Ureter (tissue), 1 donor: ENCODE measurements at regions not wholly inside any gene's neighbourhood (a gene's known extent, or its start where the extent isn't known, plus 50 kb on each side); places are given as distances from the start of the nearest gene placed in this dataset.

Experiments
- DNase-seq: peaks from one replicate; pipeline ENCODE4 v3.0.0-alpha.2; 2020; ENCODE audit warnings: low spot score
- donor health status: DM: yes; HTN: yes; CAD: no.

DNA sequence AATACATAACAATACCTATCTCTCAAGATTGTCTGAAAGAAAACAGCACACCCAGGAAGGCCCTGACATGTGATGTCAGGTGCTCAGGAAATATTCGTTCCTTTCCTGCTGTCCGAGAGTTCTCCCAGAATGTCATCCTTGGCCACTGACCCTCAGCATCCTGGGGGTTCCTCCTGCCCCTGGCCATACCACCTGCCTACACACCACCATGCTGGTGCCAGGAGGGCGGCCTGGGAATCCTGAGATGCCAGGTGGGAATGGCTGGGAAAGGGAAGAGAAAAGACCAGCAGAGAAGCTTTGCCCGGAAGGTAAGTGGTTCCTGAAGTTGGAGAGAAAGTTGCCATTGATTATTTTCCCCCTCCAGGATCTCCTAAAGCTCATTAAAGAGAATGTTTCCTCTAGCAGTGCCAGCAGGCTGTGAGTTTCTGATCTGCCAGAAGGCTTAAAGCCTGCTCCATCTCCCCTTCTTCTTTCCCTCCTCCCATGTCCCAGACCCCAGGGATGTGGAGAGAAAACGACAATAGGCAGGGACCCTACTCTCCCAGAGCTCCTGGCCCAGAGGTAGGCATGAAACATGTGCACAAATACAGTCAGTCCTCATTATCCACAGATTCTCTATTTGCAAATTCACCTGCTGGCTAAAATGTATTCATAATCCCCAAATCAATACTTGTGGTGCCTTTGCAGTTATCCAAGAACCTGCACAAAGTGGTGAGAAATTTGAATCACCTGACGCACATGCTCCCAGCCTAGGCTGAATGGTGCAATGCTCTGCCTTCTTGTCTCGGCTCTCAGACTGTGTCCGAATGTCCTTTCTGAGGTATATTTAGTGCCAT, 147.1 kb upstream of the MYCN start:
- DNase-seq, result no peak

DNA sequence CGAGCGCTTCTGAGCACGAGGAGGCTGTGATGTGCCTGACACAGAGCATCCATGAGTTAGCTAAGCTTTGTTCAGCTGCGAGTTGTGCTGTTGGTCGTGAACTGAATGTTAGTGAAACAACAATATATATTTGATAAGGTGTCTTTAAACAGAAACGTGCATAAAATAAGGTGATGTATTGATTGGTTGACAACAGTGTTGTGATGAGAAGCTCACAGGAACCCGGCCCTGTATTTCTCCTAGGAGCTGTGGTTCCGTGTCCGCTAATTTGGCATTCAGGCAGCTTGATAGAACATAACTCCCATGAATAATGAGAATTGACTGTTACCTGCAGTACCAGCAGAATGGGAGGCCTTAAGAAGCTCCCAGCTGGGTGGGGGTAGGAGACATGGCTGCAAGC, 146.4 kb upstream of the MYCN start:
- DNase-seq, result no peak

DNA sequence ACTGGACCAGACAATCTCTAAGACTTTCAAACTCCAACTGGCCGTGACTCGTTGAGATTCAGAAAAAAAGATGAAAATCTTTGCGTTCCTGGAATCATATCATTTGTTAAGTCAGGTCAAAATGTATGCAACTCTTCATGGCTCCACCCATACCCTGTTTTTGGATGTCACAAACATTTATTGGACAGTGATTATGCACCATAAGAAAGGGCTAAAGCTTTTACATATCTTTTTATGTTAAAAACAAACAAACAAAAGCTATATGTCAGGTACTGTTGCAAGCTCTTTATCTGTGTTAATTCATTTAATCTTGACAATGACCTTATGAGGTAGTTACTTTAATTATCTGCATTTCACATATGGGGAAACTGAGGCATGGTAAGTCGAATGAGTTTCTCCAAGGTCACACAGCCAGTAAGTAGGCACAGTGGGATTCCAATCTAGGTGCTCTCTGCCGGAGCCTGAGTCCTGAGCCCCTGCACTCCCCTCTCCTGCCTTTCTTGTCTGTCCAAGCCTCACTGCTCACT, 145.7 kb upstream of the MYCN start:
- DNase-seq, result no peak

DNA sequence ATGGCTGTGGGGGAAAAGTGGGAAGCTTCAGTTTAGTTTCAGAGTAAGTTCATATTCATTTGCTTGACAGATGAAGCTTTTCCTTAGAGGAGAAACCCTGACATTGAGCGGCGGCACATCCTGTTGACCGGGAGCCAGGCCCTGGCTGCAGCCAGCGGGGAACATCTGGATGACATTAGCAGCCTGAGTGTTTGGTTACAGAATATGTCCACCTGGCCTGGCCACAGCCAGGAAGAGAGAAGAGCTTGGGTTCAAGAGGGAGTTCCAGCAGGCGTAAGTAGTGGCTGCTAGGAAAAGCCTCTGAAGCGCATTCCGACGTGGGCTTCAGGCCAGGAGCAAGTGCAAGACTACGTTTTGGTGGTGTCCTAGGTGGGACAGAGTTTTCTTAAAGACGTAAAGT, 144.9 kb upstream of the MYCN start:
- no peak for DNase-seq

DNA sequence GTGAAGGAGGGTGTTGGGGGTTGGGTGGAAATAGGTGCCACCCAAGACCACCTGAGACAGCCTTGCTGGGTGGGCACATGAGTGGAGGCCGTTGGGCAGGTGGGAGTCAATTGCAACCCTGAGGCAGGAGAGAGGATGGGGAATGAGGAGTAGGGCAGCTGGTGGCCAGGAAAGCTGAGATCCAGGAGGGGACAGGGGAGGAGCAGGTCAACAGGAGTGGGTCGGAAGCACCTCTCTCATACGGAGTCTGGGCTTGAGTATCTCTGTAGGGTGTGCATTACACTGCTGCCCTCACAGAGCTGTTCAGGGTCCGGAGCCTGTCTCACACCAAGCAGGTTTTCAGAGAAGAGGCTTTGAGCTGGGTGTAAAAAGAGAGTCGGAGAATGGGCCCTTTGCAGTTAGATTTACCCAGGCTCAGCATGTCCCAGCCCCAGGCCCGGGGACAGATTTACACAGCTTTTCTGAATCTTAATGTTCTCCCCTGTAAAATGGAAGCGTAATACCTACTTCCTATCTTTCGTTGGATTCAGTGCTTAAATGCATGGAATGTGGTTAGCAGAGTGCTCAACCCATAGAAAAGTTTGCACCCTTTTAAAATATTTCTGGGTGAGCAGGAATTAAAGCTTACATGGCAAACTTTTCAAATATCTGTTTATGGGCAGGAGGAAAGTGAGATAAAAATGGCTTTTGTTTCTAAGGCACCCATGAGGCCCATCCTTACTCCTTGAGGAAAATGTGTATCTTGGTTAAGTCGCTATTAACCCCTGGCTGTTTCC, 144.0 kb upstream of the MYCN start:
- no peak for DNase-seq

DNA sequence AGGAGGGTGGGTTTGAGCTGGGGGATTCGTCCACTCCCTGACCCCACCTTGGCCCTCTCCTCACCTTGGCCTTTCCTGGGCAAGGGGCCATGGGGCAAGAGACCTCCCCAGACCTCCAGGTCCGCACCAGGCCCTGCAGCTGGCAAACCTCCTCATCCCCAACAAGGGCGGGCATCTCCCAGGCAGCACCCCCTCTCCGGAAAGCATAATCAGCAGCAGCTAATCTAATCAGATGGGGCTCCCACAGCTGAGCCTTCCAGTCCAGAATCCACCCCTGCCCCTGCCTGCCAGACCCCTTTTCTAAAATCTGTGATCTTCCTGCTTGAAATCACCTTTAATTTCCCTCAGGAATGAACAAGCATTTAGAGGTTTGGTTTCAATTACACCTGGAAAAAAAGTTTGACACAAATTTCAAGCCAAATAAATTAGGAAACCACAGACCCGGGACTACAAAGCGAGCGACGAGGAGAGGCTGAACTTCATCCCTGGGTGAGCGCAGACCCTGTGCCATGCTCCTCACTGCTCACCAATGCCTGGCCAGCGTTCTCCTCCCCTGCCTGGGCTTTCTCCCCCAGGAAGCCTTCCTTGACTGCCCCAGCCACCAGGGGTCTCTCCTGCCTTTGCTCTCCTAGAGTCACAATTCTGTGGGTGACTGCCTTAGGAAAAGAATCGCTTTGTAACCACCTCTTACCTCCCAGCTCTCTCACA, 143.0 kb upstream of the MYCN start:
- no peak for DNase-seq

DNA sequence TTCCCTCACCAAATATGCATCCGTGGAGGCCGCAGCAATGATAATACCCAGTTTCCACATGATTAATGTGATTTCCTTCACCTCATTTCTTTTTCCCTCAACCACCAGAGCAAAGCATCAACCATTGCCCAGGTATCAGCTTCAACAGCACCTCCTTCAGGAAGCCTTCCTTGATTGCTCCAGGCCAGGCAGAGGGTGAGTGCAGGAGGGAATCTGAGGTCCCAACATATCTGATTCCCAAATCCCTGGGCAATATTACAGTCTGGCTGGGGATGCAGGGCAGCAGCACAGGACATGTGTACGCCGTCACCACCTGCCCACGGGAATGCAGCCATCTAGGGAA, 142.4 kb upstream of the MYCN start:
- DNase-seq, result no peak

DNA sequence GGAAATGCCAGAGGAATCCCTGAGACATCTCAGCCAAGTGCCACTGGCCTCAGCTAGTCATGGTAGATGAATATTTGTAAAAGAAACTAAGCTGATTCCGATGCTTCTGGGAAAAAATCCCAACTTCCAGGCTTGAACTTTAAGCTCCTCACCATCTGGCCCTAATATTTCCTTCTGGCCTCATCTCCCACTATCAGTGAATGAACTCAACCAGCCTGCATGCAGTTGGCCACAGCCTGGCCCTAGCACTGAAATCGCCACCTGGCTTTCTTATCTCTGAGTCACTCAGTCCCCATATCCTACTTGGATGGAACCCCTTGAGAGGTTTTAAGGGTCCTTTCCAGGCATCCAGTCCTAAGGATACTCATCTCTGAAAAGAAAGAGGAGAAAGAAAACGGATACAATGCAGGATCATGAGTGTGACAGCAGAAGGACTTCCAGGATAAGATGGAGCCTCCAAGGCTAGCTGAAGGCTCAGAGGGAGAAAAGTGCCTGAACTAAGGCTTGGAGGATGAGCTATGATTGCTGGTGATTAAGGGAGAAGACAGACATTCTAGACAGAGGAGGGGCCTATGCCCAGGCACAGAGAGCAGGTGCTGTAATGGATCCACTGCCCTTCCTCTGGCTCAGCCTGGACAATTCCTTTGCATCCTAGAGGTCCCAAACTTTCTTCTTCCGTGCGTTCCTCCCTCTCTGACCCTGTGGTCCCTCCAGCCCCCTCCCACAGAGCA, 141.5 kb upstream of the MYCN start:
- DNase-seq, result no peak

DNA sequence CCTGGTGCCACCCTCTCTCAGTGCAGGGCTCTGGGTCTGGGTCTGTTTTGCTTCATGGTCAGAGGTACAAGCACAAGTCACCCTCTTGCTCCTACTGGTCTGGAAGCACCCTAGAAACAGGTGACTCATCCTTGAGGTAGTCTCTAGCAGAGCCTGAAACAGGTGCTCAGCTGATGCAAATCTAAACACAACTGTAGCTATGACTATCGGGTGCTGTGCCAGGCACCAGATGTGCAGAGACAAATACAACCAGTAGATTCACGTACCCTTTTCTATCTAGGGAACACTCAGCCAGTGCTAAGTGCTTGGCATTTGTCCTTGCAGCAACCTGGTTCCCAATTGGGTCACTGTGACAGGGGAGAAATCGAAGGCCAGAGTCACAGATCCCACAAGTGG, 140.9 kb upstream of the MYCN start:
- no peak for DNase-seq

DNA sequence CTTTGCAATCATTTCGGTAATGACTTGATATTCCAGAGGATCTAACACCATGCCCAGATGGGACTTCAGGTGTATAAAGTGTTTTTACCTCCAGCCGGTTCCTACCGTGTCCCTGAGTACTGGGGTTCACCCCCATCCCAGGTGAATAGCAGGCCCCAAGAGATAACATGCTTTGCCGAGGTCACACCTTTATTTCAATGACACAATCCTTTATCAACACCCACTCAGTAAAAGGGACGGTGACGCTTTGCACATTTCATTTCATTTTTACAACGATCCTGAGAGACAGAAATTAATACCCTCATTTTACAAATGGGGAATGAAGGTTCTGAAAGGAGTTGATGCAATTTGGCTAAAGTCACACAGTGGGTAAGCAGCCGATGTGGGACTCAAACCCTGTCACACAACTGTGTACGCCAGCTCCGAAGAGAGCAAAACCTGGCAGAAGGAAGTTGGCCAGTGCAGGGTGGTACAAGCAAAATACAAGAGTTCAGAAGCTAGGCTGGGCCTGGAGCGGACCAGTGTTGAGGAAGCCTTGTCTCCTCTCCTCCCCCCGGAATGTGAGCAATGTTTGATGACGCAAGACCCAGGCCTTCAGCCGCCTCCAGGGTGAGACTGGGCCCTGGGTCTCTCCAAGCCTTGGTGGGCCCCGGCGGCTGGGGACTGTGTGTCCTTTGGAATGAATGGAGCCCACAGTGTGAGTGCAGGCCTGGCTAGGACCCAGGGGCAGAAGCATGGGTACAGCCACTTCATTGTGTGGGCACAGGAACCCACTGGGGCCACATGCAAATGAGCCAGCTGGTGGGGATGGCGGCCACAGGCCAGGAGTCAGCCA, 139.6 kb upstream of the MYCN start:
- DNase-seq, result no peak

DNA sequence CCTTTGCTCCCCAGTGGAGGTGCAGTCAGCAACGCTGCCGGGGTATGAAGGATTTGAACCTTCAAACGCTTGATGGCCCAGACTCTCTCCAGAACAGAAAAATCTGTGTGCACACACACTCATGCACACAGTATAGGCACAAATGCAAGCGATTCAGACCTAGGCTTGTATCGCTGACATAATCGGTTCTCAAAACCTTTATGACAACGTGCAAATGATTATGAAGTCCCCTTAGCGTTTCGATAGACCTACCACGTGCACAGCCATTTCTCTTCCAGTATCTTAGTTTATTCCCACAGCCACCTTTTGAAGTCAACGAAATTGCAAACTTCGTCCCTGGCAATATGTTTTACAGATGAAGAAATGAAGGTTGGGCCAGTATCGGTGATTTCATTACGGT, 138.9 kb upstream of the MYCN start:
- no peak for DNase-seq

DNA sequence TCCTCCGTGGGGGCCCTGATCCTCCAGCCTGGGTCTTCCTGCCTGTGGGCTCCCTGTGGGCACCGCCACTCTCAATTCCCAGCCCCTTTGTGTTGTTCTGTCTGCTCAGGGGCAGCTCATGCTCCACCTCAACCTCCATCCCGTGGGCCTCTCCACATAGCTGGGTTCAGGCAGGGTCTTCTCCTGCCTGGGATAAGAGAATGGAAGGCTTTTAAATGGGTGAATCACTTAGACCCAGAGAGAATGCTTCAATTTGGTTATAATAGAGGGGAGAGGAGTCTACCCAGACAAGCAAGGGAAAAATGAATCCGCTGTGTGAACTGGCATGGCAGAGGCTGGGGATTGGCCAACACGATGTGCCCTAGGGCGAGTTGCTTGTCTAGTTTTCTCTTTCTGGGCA, 138.4 kb upstream of the MYCN start:
- no peak for DNase-seq

DNA sequence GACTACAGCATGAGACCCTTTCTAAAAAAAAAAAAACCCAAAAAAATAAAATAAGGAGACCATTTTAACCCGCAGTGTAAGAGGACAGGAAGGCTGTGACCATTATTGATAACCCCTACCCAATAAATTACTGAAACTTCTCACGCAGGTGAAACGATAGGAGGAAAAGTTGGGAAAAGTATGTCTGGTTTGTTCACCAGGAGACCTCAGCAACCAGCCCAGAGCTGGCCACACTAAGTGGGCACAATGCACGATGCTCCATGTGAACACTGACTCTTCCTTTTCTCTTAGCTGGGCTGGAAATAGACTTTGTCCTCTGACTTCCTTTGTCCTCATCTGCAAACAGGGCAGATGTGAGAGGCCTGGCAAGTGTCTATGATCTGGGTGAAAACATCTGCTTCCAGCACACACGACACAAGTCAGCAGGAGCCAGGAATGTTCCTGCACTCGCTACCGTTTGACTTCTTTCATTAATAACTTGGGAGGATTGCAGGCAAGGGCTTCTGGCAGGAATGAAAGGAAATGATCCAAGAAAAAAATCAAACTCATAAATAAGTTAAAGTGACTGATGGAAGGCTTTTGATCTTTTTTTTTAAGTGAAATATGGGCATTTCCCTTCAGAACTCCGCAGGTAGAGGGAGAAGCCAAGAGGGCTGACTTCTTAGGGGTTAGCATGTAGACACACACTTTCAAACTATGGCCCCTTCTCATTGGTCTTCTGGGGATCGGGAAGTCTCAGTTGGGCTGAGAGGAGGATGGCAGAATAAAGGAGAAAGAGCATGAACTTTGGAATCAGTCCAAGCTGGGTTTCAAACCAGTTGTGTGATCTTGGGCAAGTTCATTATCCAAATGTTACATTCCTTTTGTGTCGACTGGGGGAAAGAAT, 137.4 kb upstream of the MYCN start:
- DNase-seq, result no peak

DNA sequence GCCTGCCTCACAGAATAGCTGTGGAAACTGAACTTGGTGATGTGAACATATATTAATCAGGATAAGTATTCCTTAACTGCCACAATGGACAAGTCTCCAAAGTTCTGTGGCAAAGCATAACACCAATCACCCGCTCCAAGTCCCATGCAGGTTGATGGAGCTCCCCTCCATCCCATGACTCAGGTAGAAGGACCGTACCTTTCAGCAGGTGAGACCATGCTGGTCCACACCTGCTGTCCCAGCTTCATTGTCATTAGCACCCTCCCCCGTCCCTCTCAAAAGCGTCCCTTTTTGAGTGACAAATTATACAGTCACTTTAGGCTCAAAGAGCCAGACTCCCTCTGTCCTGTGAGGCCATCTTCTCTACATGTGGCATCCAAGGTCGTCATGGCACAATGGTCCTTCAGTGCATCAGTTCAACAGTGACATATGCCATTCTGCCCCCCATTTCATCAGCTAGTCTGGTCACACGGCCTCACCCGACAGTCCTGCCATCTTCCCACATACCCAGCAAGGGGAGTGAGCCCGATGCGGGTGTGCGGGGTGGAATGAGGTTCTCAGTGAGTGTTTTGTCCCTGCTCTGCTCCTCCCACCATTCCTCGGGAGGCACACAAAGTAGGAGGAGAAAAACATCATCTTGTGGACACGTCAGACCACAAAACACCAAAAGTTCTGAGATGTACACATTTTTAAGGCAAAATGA, 136.7 kb upstream of the MYCN start:
- DNase-seq, result no peak

DNA sequence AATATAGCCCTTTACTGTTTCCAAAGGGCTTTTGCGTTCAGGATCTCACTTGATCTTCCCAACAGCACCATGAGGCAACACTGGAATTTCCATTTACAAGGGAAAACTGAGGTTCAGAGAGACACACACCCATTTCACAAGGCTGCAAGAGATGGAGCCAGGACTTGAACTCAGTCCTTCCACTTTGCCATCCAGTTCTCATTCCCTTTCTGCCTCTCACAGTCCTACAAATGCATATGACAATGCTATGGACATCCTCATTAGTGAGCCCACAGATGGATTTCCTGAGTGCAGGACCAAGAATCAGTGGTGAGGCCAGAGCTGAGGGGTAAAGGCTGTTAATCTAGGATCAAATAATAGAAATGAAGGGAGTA, 136.1 kb upstream of the MYCN start:
- DNase-seq, result no peak

DNA sequence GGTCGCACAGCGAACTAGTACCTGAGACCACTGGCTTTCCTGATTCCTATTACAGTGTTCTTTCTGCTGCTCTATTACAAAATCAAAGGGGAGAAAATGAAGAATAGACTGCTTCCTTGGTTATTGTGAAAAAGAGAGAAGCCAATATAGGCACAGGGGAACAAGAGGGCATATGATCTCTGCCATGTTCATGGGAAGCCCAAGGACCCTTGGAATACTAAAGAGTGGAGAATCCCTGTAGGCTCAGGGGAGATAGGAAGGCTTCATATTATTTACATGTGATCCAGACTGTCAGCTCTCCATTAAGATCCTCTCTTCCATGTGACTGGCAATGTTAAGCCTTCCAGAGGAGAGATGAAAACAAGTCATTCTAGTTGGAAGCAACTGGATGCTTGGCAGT, 135.7 kb upstream of the MYCN start:
- no peak for DNase-seq

DNA sequence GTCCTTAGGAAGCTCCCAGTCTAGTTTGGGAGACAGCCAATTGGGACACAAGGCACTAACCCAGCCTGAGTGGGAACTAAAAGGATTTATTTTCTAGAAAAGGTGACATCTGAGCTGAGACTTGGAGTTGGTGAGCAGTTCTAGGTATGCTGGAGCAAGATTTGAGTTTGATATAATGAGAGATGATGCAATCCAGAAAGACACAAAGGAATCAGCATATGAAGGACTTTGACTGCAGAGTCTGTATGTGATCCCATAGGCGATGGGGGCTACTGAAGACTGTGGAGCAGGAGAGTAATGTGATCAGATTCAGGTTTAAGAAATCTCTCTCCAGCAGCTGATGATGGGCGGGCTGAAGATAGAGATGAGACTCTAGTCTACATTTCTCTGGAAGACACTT, 135.1 kb upstream of the MYCN start:
- DNase-seq, result no peak

DNA sequence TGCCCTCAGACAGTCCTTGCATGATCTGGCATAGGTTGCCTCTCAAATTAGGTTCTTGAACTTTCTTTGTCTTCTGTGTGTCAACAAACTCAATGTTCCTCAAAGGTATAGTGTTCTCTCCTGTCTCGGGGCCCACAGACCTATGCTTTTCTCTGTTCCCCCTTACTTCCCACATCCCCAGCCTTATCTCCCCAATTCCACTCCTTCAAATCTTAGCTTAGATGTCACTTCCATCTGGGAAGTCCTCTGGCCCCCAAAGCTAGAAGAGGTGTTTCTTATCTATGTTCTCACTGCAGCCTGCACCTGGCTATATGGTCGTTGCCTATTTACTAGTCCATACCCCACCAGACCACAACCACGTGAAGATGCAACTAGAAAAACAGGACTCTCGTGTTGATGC, 134.6 kb upstream of the MYCN start:
- no peak for DNase-seq

DNA sequence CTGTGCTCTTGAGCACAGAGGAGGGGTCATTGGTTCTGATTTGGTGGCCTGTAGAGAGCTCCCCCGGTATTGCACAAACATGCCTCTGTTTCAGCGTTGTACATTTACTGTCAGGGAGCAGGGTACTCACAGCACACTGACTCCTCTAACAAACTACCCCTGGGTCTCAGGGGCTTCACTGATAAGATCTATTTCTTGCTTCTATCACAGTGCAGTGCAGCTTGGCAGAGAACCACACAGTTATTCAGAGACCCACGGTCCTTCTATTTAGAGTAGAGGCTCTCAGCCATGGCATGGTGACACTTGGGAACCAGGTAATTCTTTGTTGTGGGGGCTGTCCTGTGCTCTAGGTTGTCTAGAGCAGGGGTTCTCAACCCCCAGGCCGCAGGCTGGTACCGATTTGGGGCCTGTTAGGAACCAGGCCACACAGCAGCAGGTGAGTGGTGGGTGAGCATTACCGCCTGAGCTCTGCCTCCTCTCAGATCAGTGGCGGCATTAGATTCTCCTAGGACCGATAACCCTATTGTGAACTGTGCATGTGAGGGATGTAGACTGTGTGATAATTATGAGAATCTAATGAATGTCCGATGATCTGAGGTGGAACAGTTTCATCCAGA, 133.4 kb upstream of the MYCN start:
- no peak for DNase-seq
